Peyer's patch (tissue), 4 donors: ENCODE measurements at regions not wholly inside any gene's neighbourhood (a gene's known extent, or its start where the extent isn't known, plus 50 kb on each side); places are given as distances from the start of the nearest gene placed in this dataset.

Source experiments
- DNase-seq, 3 donors: peaks; one replicate each; pipeline ENCODE4 v3.0.0-alpha.2; 2017 to 2019
- H3K27ac ChIP-seq, 4 donors: fragments of 200-600 bp; sonication (generic); one replicate each; pipeline ENCODE4 v1.5.1; 2016 to 2019
- H3K27me3 ChIP-seq, 2 donors: fragments of 200-600 bp; sonication (generic); one replicate each; pipeline ENCODE4 v1.5.1; 2019
- H3K36me3 ChIP-seq, 3 donors: fragments of 200-600 bp; sonication (generic); one replicate each; pipeline ENCODE4 v1.5.1; 2016 to 2019
- H3K4me1 ChIP-seq, 4 donors: fragments of 200-600 bp; sonication (generic); one replicate each; pipeline ENCODE4 v1.5.1; 2016 to 2019
- H3K4me3 ChIP-seq, 4 donors: fragments of 200-600 bp; sonication (generic); 1 replicate in 3 of 4; 2 replicates in 1 of 4; pipeline ENCODE4 v1.5.1; 2016 to 2019; ENCODE audit warnings: mild to moderate bottlenecking in 1 of 4
- H3K9me3 ChIP-seq, 4 donors: fragments of 200-600 bp; sonication (generic); one replicate each; pipeline ENCODE4 v1.5.1; 2016 to 2019; ENCODE audit warnings: mild to moderate bottlenecking in 1 of 4
- CTCF ChIP-seq, 6 experiments: fragments of 450-650 bp in 4 of 6; fragments of 200-600 bp in 2 of 6; sonication (generic) in 1 of 6; IDR thresholded peaks; one replicate each; pipeline ENCODE4 v1.5.1; 2017 to 2019; ENCODE audit warnings: antibody characterized with exemption in 6 of 6, mild to moderate bottlenecking in 3 of 6, moderate library complexity in 1 of 6
- POLR2A ChIP-seq, 2 donors: fragments of 450-650 bp; IDR thresholded peaks; one replicate each; pipeline ENCODE4 v1.5.1; 2017; ENCODE audit warnings: antibody characterized with exemption in 2 of 2, mild to moderate bottlenecking in 2 of 2, moderate library complexity in 2 of 2

GRCh38 chr20:21982559-21982958, 277.1 kb downstream of the PAX1 start:
- Histone ChIP-seq H3K4me1 (no peaks in the 10 kb centered on the region), H3K9me3 (no peaks in the 10 kb centered on the region), H3K36me3 (no peaks in the 10 kb centered on the region), H3K27ac (no peak overlapping the region), H3K4me3 (no peak overlapping the region), H3K27me3 (no peaks in the 10 kb centered on the region)
- no peak for DNase-seq
- TF ChIP-seq POLR2A (IDR thresholded peaks at IDR 0.05), result no peak
- TF ChIP-seq CTCF (IDR thresholded peaks at IDR 0.05), result no peak

- H3K4me1 ChIP-seq, result no peaks in the 10 kb centered on the region
- no peak for TF ChIP-seq CTCF (IDR thresholded peaks at IDR 0.05)
- TF ChIP-seq POLR2A (IDR thresholded peaks at IDR 0.05), result no peak
- no peaks in the 10 kb centered on the region for H3K36me3 ChIP-seq
- no peaks in the 10 kb centered on the region for H3K27me3 ChIP-seq
- no peak overlapping the region for H3K4me3 ChIP-seq
- H3K27ac ChIP-seq, result no peak overlapping the region
- no peak for DNase-seq
- H3K9me3 ChIP-seq, result no peaks in the 10 kb centered on the region
Measured at GRCh38 chr20:21981597-21982344, 276.3 kb downstream of the PAX1 start.

DNA sequence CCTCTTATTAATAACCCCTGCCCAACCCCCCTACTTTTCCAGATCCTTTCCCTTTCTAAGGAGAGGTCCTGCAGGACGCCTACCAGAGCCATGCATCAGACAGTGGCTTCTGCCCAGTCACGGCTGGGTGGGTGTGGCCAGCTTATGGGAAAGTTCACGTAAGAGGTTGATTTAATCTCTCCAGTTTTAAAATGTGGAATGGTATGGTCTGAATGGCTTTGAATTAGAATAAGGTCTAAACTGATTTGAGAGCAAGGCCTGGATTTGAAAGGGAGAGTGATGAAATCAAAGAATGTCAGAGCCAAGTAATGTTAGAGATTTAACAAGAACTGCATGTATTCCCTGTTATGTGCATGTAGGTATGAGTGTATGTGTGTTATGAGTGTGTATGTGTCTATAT, 275.7 kb downstream of the PAX1 start:
- Histone ChIP-seq H3K27me3 (no peaks in the 10 kb centered on the region), H3K4me3 (no peak overlapping the region), H3K36me3 (no peaks in the 10 kb centered on the region), H3K4me1 (no peaks in the 10 kb centered on the region), H3K9me3 (no peaks in the 10 kb centered on the region), H3K27ac (no peak overlapping the region)
- TF ChIP-seq POLR2A (IDR thresholded peaks at IDR 0.05), result no peak
- no peak for TF ChIP-seq CTCF (IDR thresholded peaks at IDR 0.05)
- no peak for DNase-seq

GRCh38 chr20:21971436-21971835, 266.0 kb downstream of the PAX1 start:
- no peak overlapping the region for H3K27ac ChIP-seq
- no peak for TF ChIP-seq CTCF (IDR thresholded peaks at IDR 0.05)
- no peak for TF ChIP-seq POLR2A (IDR thresholded peaks at IDR 0.05)
- H3K27me3 ChIP-seq, result no peaks in the 10 kb centered on the region
- no peaks in the 10 kb centered on the region for H3K9me3 ChIP-seq
- no peaks in the 10 kb centered on the region for H3K36me3 ChIP-seq
- DNase-seq, result no peak
- H3K4me3 ChIP-seq, result no peak overlapping the region
- H3K4me1 ChIP-seq, result no peaks in the 10 kb centered on the region

GRCh38 chr20:21968486-21968885, 263.0 kb downstream of the PAX1 start:
- H3K9me3 ChIP-seq, result no peaks in the 10 kb centered on the region
- no peaks in the 10 kb centered on the region for H3K27me3 ChIP-seq
- no peaks in the 10 kb centered on the region for H3K36me3 ChIP-seq
- TF ChIP-seq POLR2A (IDR thresholded peaks at IDR 0.05), result no peak
- peak in 3 of 6 experiments; percentile 17 to 30 (median 19) for TF ChIP-seq CTCF (IDR thresholded peaks at IDR 0.05)
- no peak overlapping the region for H3K27ac ChIP-seq
- no peaks in the 10 kb centered on the region for H3K4me1 ChIP-seq
- no peak overlapping the region for H3K4me3 ChIP-seq
- no peak for DNase-seq
